ENCODE measurements at regions not wholly inside any gene's neighbourhood (a gene's known extent, or its start where the extent isn't known, plus 50 kb on each side); places are given as distances from the start of the nearest gene placed in this dataset.
A peak's percentile ranks its signal among the peaks of the same experiment; 100 is the strongest.

GRCh38 chr17:45731459-45731858, 52.7 kb upstream of the CRHR1 start:
- H3K27ac Mint-ChIP-seq = no peak overlapping the region
- ATAC-seq (ENCODE audit: low read depth in 2 of 2) = no peak
- no peak overlapping the region for H3K4me3 Mint-ChIP-seq
- no peaks in the 10 kb centered on the region for H3K4me1 Mint-ChIP-seq
- peaks cover 11 to 32% (median 25%) of the 10 kb centered on the region in 7 donors for H3K9me3 Mint-ChIP-seq
- peaks cover 16 to 36% of the 10 kb centered on the region in 2 donors for H3K36me3 Mint-ChIP-seq
- H3K27me3 Mint-ChIP-seq = peaks cover 47 to 69% (median 69%) of the 10 kb centered on the region in 3 donors
- no peak for DNase-seq

GRCh38 chr17:45732926-45733505, 51.1 kb upstream of the CRHR1 start:
- Mint-ChIP-seq H3K36me3 (peaks cover 16 to 36% of the 10 kb centered on the region in 2 donors), H3K4me3 (peak overlapping the region in 1 of 8 donors; percentile 53), H3K9me3 (peaks cover 11 to 32% (median 25%) of the 10 kb centered on the region in 7 donors), H3K27ac (no peak overlapping the region), H3K4me1 (no peaks in the 10 kb centered on the region), H3K27me3 (peaks cover 38 to 67% (median 66%) of the 10 kb centered on the region in 3 donors)
- ATAC-seq (ENCODE audit: low read depth in 2 of 2) = no peak
- DNase-seq = no peak

GRCh38 chr17:45733781-45734180, 50.3 kb upstream of the CRHR1 start:
- ATAC-seq (ENCODE audit: low read depth in 2 of 2) (no peak), DNase-seq (no peak)
- Mint-ChIP-seq H3K27me3 (peaks cover 31 to 67% (median 58%) of the 10 kb centered on the region in 3 donors), H3K9me3 (peaks cover 11 to 30% (median 24%) of the 10 kb centered on the region in 7 donors), H3K4me3 (no peak overlapping the region), H3K36me3 (peaks cover 16 to 28% of the 10 kb centered on the region in 2 donors), H3K27ac (no peak overlapping the region), H3K4me1 (no peaks in the 10 kb centered on the region)

All from naive B cell (primary cell).